ENCODE measurements at regions not wholly inside any gene's neighbourhood (a gene's known extent, or its start where the extent isn't known, plus 50 kb on each side); places are given as distances from the start of the nearest gene placed in this dataset.

- TF ChIP-seq RAD21 (IDR thresholded peaks at IDR 0.05; ENCODE audit: low read depth) (no peak), USF1 (IDR thresholded peaks at IDR 0.05) (no peak), EP300 (IDR thresholded peaks at IDR 0.05; ENCODE audit: borderline replicate concordance) (no peak), FOXM1 (IDR thresholded peaks at IDR 0.05; ENCODE audit: borderline replicate concordance, low read depth) (no peak), MAX (IDR thresholded peaks at IDR 0.05) (no peak), TCF12 (IDR thresholded peaks at IDR 0.05; ENCODE audit: low read depth) (no peak), YY1 (IDR thresholded peaks at IDR 0.05; ENCODE audit: low read depth) (no peak), NFIC (IDR thresholded peaks at IDR 0.05) (no peak)
Observed at GRCh38 chr18:6487968-6488367, 73.3 kb upstream of the L3MBTL4 start.

Measured in Ishikawa (cell line).